IMR-90 (cell line): ENCODE measurements at regions not wholly inside any gene's neighbourhood (a gene's known extent, or its start where the extent isn't known, plus 50 kb on each side); places are given as distances from the start of the nearest gene placed in this dataset.

Experiments
- ATAC-seq: fragments of 200-7000 bp; cut with Tn5 transposase; 2 replicates; pipeline ENCODE4 v1.9.1; 2020; ENCODE audit warnings: low read depth, mild to moderate bottlenecking, moderate library complexity
- BruUV-seq: library from RNA; stranded (reverse); fragments of 400-500 nt; replicated peaks from 2 replicates; lab custom pipeline; 2021; lab: Mats Ljungman, UMichigan
- CTCF ChIA-PET: fragments of 300-600 bp; formaldehyde crosslinking; extraction: SDS; loops from one replicate; lab custom pipeline; 2021; ENCODE audit warnings: antibody characterized with exemption; lab: Yijun Ruan, JAX
- POLR2A ChIA-PET: fragments of 300-600 bp; sonication (Branson Sonifier 250); formaldehyde crosslinking; loops from one replicate; lab custom pipeline; 2022; ENCODE audit warnings: antibody characterized with exemption; ENCODE audit not compliant: unreplicated experiment; lab: Charles Lee
- DNase-seq: peaks from one replicate; pipeline ENCODE4 v3.0.0; 2013
- H2AFZ ChIP-seq: replicated peaks from 2 replicates; pipeline ENCODE3; 2013; ENCODE audit warnings: low read length, mild to moderate bottlenecking; ENCODE audit not compliant: poor library complexity
- H2AK5ac ChIP-seq: 2 replicates; pipeline ENCODE4 v1.6.1; 2013; ENCODE audit warnings: low read depth, low read length, inconsistent platforms
- H2AK9ac ChIP-seq: replicated peaks from 2 replicates; pipeline ENCODE3; 2013; ENCODE audit warnings: mild to moderate bottlenecking, low read depth, low read length, moderate library complexity; ENCODE audit not compliant: poor library complexity
- H2BK120ac ChIP-seq: 2 replicates; pipeline ENCODE4 v1.6.1; 2013; ENCODE audit warnings: low read depth, low read length, inconsistent platforms
- H2BK15ac ChIP-seq: 3 replicates; pipeline ENCODE4 v1.6.1; 2013; ENCODE audit warnings: low read depth, low read length, inconsistent platforms
- H2BK20ac ChIP-seq: 2 replicates; pipeline ENCODE4 v1.6.1; 2013; ENCODE audit warnings: low read depth, mild to moderate bottlenecking, inconsistent platforms, low read length, moderate library complexity
- H2BK5ac ChIP-seq: 2 replicates; pipeline ENCODE4 v1.6.1; 2013; ENCODE audit warnings: mild to moderate bottlenecking, low read depth, low read length, inconsistent platforms; ENCODE audit not compliant: poor library complexity, severe bottlenecking
- H3K14ac ChIP-seq: replicated peaks from 2 replicates; pipeline ENCODE4 v1.6.1; 2013; ENCODE audit warnings: low read depth, low read length, inconsistent platforms
- H3K18ac ChIP-seq: 2 replicates; pipeline ENCODE4 v1.6.1; 2013; ENCODE audit warnings: low read depth, low read length, control low read depth
- H3K23ac ChIP-seq: 2 replicates; pipeline ENCODE4 v1.6.1; 2013; ENCODE audit warnings: low read depth, low read length, inconsistent platforms
- H3K27ac ChIP-seq: 2 replicates; pipeline ENCODE4 v1.5.1; 2013; ENCODE audit warnings: mild to moderate bottlenecking, control low read depth, low read length; ENCODE audit not compliant: insufficient read depth
- H3K27me3 ChIP-seq: 2 replicates; pipeline ENCODE4 v1.6.1; 2013; ENCODE audit warnings: low read length; ENCODE audit not compliant: control insufficient read depth, insufficient read depth
- H3K36me3 ChIP-seq: 2 replicates; pipeline ENCODE4 v1.6.1; 2013; ENCODE audit warnings: low read length, mixed read lengths; ENCODE audit not compliant: control insufficient read depth, insufficient read depth
- H3K4ac ChIP-seq: 2 replicates; pipeline ENCODE4 v1.6.1; 2013; ENCODE audit warnings: low read depth, low read length, inconsistent platforms
- H3K4me1 ChIP-seq: 2 replicates; pipeline ENCODE4 v1.6.1; 2013; ENCODE audit warnings: low read length, mixed read lengths; ENCODE audit not compliant: control insufficient read depth, insufficient read depth
- H3K4me2 ChIP-seq: 2 replicates; pipeline ENCODE4 v1.6.1; 2013; ENCODE audit warnings: low read depth, mild to moderate bottlenecking, control low read depth, low read length, moderate library complexity
- H3K4me3 ChIP-seq: 2 replicates; pipeline ENCODE4 v1.5.1; 2013; ENCODE audit warnings: low read depth, mild to moderate bottlenecking, control low read depth, low read length, moderate library complexity; ENCODE audit not compliant: insufficient read depth
- H3K56ac ChIP-seq: 2 replicates; pipeline ENCODE4 v1.6.1; 2013; ENCODE audit warnings: low read length, inconsistent platforms; ENCODE audit not compliant: insufficient read depth; ENCODE audit errors: extremely low read depth
- H3K79me1 ChIP-seq, 2 experiments: 2 replicates each; pipeline ENCODE4 v1.6.1; 2013; ENCODE audit warnings: low read length in 2 of 2, inconsistent platforms in 1 of 2, low read depth in 1 of 2
- H3K9ac ChIP-seq: 2 replicates; pipeline ENCODE4 v1.6.1; 2013; ENCODE audit warnings: low read depth, low read length, control low read depth
- H3K9me1 ChIP-seq: 2 replicates; pipeline ENCODE4 v1.6.1; 2013; ENCODE audit warnings: low read length, inconsistent platforms; ENCODE audit not compliant: insufficient read depth
- H3K9me3 ChIP-seq: 2 replicates; pipeline ENCODE4 v1.6.1; 2013; ENCODE audit warnings: low read length; ENCODE audit not compliant: control insufficient read depth, insufficient read depth
- H4K20me1 ChIP-seq: 2 replicates; pipeline ENCODE4 v1.6.1; 2013; ENCODE audit warnings: low read length, inconsistent platforms; ENCODE audit not compliant: insufficient read depth
- H4K5ac ChIP-seq: 2 replicates; pipeline ENCODE4 v1.6.1; 2013; ENCODE audit warnings: mild to moderate bottlenecking, low read depth, low read length, control low read depth
- H4K8ac ChIP-seq, 2 experiments: 2 replicates each; pipeline ENCODE4 v1.6.1; 2013; ENCODE audit warnings: low read depth in 2 of 2, low read length in 2 of 2, control low read depth in 1 of 2, inconsistent platforms in 1 of 2
- H4K91ac ChIP-seq: 2 replicates; pipeline ENCODE4 v1.6.1; 2013; ENCODE audit warnings: low read depth, low read length, inconsistent platforms; ENCODE audit not compliant: insufficient read depth
- BHLHE40 ChIP-seq: fragments of 150-350 bp; IDR thresholded peaks from 2 replicates; pipeline ENCODE4 v1.6.1; 2016; ENCODE audit warnings: mild to moderate bottlenecking, low read depth, low read length
- CEBPB ChIP-seq: IDR thresholded peaks from 2 replicates; pipeline ENCODE4 v1.6.1; 2012; ENCODE audit warnings: low read depth, low read length, improper control_type of control experiment
- CHD1 ChIP-seq: IDR thresholded peaks from 2 replicates; pipeline ENCODE4 v1.6.1; 2012; ENCODE audit warnings: low read depth, low read length, improper control_type of control experiment
- ELK1 ChIP-seq: fragments of 150-350 bp; IDR thresholded peaks from 2 replicates; pipeline ENCODE4 v1.6.1; 2016; ENCODE audit warnings: low read depth, mild to moderate bottlenecking, low read length, moderate library complexity, borderline replicate concordance
- MXI1 ChIP-seq: IDR thresholded peaks from 2 replicates; pipeline ENCODE4 v1.6.1; 2012; ENCODE audit warnings: low read depth, mild to moderate bottlenecking, low read length, moderate library complexity, borderline replicate concordance
- NFE2L2 ChIP-seq: fragments of 150-350 bp; IDR thresholded peaks from 2 replicates; pipeline ENCODE4 v1.6.1; 2016; ENCODE audit warnings: low read depth, mild to moderate bottlenecking, low read length
- POLR2A ChIP-seq: IDR thresholded peaks from 2 replicates; pipeline ENCODE4 v1.6.1; 2012; ENCODE audit warnings: mild to moderate bottlenecking, low read depth, low read length
- RCOR1 ChIP-seq: IDR thresholded peaks from 2 replicates; pipeline ENCODE4 v1.6.1; 2012; ENCODE audit warnings: mild to moderate bottlenecking, low read length, improper control_type of control experiment; ENCODE audit not compliant: insufficient replicate concordance
- RFX5 ChIP-seq: IDR thresholded peaks from 2 replicates; pipeline ENCODE4 v1.8.0; 2012; ENCODE audit warnings: low read depth, mild to moderate bottlenecking, low read length, moderate library complexity
- WGBS, 2 experiments: methylation state at CpG; one replicate each; pipeline versions ENCODE4 v1.1.5 to v1.1.7; 2013; ENCODE audit warnings: missing lambda C conversion rate in 2 of 2; ENCODE audit not compliant: insufficient read length in 1 of 2; ENCODE audit errors: extremely low coverage in 2 of 2; 5-methylcytosine and 5-hydroxymethylcytosine counted together
- dilution Hi-C: fragments of 300-500 bp; cut with HindIII; formaldehyde crosslinking; loops from one replicate; pipeline ENCODE4 v1.14.3; 2018; ENCODE audit warnings: low sequenced_read_pairs; ENCODE audit not compliant: unreplicated experiment
- in situ Hi-C: fragments of 300-500 bp; cut with MboI; formaldehyde crosslinking; loops from 3 replicates; pipeline ENCODE4 v1.14.3; 2019; ENCODE audit warnings: low sequenced_read_pairs, inconsistent platforms, mixed read lengths
- intact Hi-C: fragments of 100-400 bp; cut with micrococcal nuclease; formaldehyde crosslinking; loops from 2 replicates; pipeline ENCODE4 v1.10.0; 2022

GRCh38 chr2:144146076-144146475 is 373.8 kb downstream of the ZEB2 start:
- ChIA-PET CTCF (no interaction called here), POLR2A (no interaction called here)
- dilution Hi-C loops (no loop called here), intact Hi-C loops (no loop called here), in situ Hi-C loops (no loop called here)
- H3K4me2 ChIP-seq: no peak overlapping the region
- no peak overlapping the region for H3K14ac ChIP-seq
- no peaks in the 10 kb centered on the region for H3K9me1 ChIP-seq
- no CpG with 5 or more reads among the region's 1 CpG for WGBS, 2 experiments
- no peak overlapping the region for H3K27ac ChIP-seq
- H4K5ac ChIP-seq: no peak overlapping the region
- TF ChIP-seq ELK1 (no peak), POLR2A (no peak), RFX5 (no peak), CEBPB (no peak), NFE2L2 (no peak), RCOR1 (no peak), BHLHE40 (no peak), MXI1 (no peak), CHD1 (no peak)
- ATAC-seq: no peak
- no peak overlapping the region for H2BK5ac ChIP-seq
- H2BK15ac ChIP-seq: no peak overlapping the region
- DNase-seq: no peak
- no peak overlapping the region for H2AK5ac ChIP-seq
- H4K8ac ChIP-seq: no peak overlapping the region
- no peak overlapping the region for H4K91ac ChIP-seq
- no peak overlapping the region for H2BK120ac ChIP-seq
- H3K27me3 ChIP-seq: no peaks in the 10 kb centered on the region
- no peaks in the 10 kb centered on the region for H3K79me1 ChIP-seq
- no peak overlapping the region for H3K9ac ChIP-seq
- H2BK20ac ChIP-seq: no peak overlapping the region
- H3K36me3 ChIP-seq: no peaks in the 10 kb centered on the region
- H2AK9ac ChIP-seq: no peak overlapping the region
- H4K20me1 ChIP-seq: no peaks in the 10 kb centered on the region
- H2AFZ ChIP-seq: no peak overlapping the region
- no peaks in the 10 kb centered on the region for H3K9me3 ChIP-seq
- no TSS peak for BruUV-seq
- H3K23ac ChIP-seq: no peak overlapping the region
- no peak overlapping the region for H3K4ac ChIP-seq
- H3K56ac ChIP-seq: no peak overlapping the region
- H3K4me3 ChIP-seq: no peak overlapping the region
- no peaks in the 10 kb centered on the region for H3K4me1 ChIP-seq
- no peak overlapping the region for H3K18ac ChIP-seq
